HFF-Myc (cell line): ENCODE measurements at regions not wholly inside any gene's neighbourhood (a gene's known extent, or its start where the extent isn't known, plus 50 kb on each side); places are given as distances from the start of the nearest gene placed in this dataset.

Experiments used
- DNase-seq: peaks from one replicate; pipeline ENCODE4 v3.0.0-alpha.2; 2011; ENCODE audit warnings: low read depth; ENCODE audit errors: extremely low read depth
- H3K4me3 ChIP-seq: replicated peaks from 2 replicates; pipeline ENCODE4 v1.5.1; 2011; ENCODE audit warnings: low read depth, mild to moderate bottlenecking, control low read depth, low read length
- CTCF ChIP-seq: IDR thresholded peaks from 2 replicates; pipeline ENCODE4 v1.5.1; 2012; ENCODE audit warnings: mild to moderate bottlenecking, low read depth, low read length, control low read depth; ENCODE audit errors: missing control alignments

GRCh38 chr2:42926434-42927333 lies 134.3 kb upstream of the HAAO start:
- no peak overlapping the region for H3K4me3 ChIP-seq
- no peak for TF ChIP-seq CTCF
- no peak for DNase-seq

GRCh38 chr2:42925742-42926433 lies 133.5 kb upstream of the HAAO start:
- no peak overlapping the region for H3K4me3 ChIP-seq
- DNase-seq, result no peak
- TF ChIP-seq CTCF, result no peak

GRCh38 chr2:42924418-42924886 lies 132.1 kb upstream of the HAAO start:
- TF ChIP-seq CTCF, result no peak
- no peak overlapping the region for H3K4me3 ChIP-seq
- no peak for DNase-seq

- TF ChIP-seq CTCF, result no peak
- no peak for DNase-seq
- no peak overlapping the region for H3K4me3 ChIP-seq
Measured at GRCh38 chr2:42923580-42924417, 131.4 kb upstream of the HAAO start.

GRCh38 chr2:42922790-42923579 lies 130.6 kb upstream of the HAAO start:
- no peak overlapping the region for H3K4me3 ChIP-seq
- no peak for TF ChIP-seq CTCF
- no peak for DNase-seq

- TF ChIP-seq CTCF, result no peak
- no peak for DNase-seq
- no peak overlapping the region for H3K4me3 ChIP-seq
Measured at GRCh38 chr2:42922293-42922692, 129.9 kb upstream of the HAAO start.
